Upper lobe of right lung (tissue), 1 donor: ENCODE measurements at regions not wholly inside any gene's neighbourhood (a gene's known extent, or its start where the extent isn't known, plus 50 kb on each side); places are given as distances from the start of the nearest gene placed in this dataset.

Experiments
- ATAC-seq: fragments of 200-7000 bp; cut with Tn5 transposase; one replicate; pipeline ENCODE4 v1.9.1; 2020; ENCODE audit warnings: mild to moderate bottlenecking, moderate library complexity
- DNase-seq: peaks from one replicate; pipeline ENCODE4 v3.0.0-alpha.2; 2020
- H3K27ac ChIP-seq: fragments of 200-600 bp; one replicate; pipeline ENCODE4 v1.8.0; 2022
- H3K27me3 ChIP-seq: fragments of 200-600 bp; one replicate; pipeline ENCODE4 v1.8.0; 2022; ENCODE audit warnings: mild to moderate bottlenecking
- H3K36me3 ChIP-seq: fragments of 200-600 bp; one replicate; pipeline ENCODE4 v1.8.0; 2022
- H3K4me1 ChIP-seq: fragments of 200-600 bp; one replicate; pipeline ENCODE4 v1.8.0; 2022
- H3K4me3 ChIP-seq: fragments of 200-600 bp; one replicate; pipeline ENCODE4 v1.8.0; 2022; ENCODE audit warnings: mild to moderate bottlenecking
- H3K9me3 ChIP-seq: fragments of 200-600 bp; one replicate; pipeline ENCODE4 v1.8.0; 2022
- intact Hi-C: fragments of 100-400 bp; cut with DNase I; formaldehyde crosslinking; loops from one replicate; pipeline ENCODE4 v1.11.0; 2022
- TF ChIP-seq, protein P1 (sequence below): fragments of 200-600 bp; IDR thresholded peaks from one replicate; pipeline ENCODE4 v1.8.0; 2022; ENCODE audit warnings: antibody characterized with exemption
- donor health status: DM: no; HTN: yes; CAD: no; lungs with severe emphysema.

- intact Hi-C loops: no loop called here
- H3K9me3 ChIP-seq: no peaks in the 10 kb centered on the region
- DNase-seq: no peak
- H3K4me3 ChIP-seq: no peak overlapping the region
- no peaks in the 10 kb centered on the region for H3K4me1 ChIP-seq
- H3K27me3 ChIP-seq: no peaks in the 10 kb centered on the region
- H3K36me3 ChIP-seq: no peaks in the 10 kb centered on the region
- no peak overlapping the region for H3K27ac ChIP-seq
- TF ChIP-seq, protein P1, sequence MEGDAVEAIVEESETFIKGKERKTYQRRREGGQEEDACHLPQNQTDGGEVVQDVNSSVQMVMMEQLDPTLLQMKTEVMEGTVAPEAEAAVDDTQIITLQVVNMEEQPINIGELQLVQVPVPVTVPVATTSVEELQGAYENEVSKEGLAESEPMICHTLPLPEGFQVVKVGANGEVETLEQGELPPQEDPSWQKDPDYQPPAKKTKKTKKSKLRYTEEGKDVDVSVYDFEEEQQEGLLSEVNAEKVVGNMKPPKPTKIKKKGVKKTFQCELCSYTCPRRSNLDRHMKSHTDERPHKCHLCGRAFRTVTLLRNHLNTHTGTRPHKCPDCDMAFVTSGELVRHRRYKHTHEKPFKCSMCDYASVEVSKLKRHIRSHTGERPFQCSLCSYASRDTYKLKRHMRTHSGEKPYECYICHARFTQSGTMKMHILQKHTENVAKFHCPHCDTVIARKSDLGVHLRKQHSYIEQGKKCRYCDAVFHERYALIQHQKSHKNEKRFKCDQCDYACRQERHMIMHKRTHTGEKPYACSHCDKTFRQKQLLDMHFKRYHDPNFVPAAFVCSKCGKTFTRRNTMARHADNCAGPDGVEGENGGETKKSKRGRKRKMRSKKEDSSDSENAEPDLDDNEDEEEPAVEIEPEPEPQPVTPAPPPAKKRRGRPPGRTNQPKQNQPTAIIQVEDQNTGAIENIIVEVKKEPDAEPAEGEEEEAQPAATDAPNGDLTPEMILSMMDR: no peak
- ATAC-seq: no peak
Observed at GRCh38 chr10:78717200-78717599, 351.6 kb upstream of the ZMIZ1 start.

DNA sequence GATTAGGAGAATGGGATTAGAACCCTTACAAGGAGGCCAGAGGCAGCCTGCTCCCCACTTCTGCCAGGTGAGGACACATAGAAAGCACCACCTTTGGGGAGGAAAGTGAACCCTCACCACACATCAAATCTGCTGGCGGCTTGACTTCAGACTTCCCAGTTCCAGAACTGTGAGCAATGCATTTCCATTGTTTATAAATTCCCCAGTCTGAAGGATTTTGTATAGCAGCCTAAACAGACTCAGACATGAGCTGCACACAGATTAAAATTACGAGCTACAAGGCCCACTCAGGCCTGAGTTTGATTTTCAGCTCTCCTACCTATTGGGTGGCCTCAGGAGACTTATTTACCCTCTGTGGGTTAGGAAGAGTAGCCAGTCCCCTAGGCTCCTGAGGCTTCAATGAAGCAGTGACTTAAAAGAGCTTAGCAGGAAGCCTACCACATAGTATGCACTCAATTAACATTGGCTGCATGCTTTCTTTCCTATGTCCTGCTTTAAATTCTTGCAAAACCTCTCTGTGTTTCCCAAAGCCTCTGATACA, 350.7 kb upstream of the ZMIZ1 start:
- Histone ChIP-seq H3K4me1 (no peaks in the 10 kb centered on the region), H3K36me3 (no peaks in the 10 kb centered on the region), H3K9me3 (no peaks in the 10 kb centered on the region), H3K27ac (no peak overlapping the region), H3K4me3 (no peak overlapping the region), H3K27me3 (no peaks in the 10 kb centered on the region)
- ATAC-seq: no peak
- no peak for DNase-seq
- intact Hi-C loops: no loop called here
- TF ChIP-seq, protein P1: no peak

DNA sequence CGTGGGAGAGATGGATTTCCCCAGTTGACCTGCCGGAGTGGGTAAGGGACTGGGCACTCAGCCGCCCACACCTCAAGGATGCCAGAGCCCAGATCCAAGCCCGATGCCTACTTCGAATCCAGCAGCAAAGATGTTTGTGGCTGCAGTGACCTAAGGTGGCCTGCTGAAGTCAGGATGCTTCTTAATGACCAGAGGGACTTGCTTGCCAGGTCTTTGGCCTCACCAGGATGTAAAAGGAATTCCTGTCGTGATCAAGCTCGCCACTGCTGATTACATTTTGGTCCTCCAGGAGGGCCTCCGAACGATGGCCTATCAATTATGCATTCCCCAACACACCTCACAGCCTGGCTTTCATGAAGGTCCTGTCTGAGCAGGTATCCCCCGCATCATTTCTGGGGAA, 349.5 kb upstream of the ZMIZ1 start:
- DNase-seq: no peak
- H3K9me3 ChIP-seq: no peaks in the 10 kb centered on the region
- no peaks in the 10 kb centered on the region for H3K27me3 ChIP-seq
- intact Hi-C loops: no loop called here
- ATAC-seq: no peak
- no peak overlapping the region for H3K4me3 ChIP-seq
- no peaks in the 10 kb centered on the region for H3K36me3 ChIP-seq
- TF ChIP-seq, protein P1: no peak
- no peaks in the 10 kb centered on the region for H3K4me1 ChIP-seq
- no peak overlapping the region for H3K27ac ChIP-seq

DNA sequence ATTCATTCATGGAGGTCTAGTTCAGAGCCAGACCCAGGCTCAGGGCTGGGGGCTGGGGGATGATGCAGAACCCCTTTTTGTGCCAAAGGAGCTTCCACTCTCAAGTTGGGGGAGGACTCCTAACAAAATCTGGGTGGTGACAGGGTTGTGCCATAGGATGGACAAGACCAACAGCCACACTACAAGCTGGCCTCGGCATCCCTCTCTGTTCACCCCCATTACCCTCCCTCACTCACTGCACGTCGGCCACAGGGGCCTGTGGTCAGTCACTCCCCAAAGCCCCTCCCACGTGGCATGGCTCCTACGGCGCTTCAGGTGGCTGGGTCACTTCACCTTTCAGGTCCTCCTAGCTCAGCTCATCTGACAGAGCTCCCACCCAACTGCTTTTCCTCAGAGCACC, 348.7 kb upstream of the ZMIZ1 start:
- Histone ChIP-seq H3K4me1 (no peaks in the 10 kb centered on the region), H3K36me3 (no peaks in the 10 kb centered on the region), H3K4me3 (no peak overlapping the region), H3K27ac (no peak overlapping the region), H3K27me3 (no peaks in the 10 kb centered on the region), H3K9me3 (no peaks in the 10 kb centered on the region)
- TF ChIP-seq, protein P1: no peak
- no peak for DNase-seq
- intact Hi-C loops: no loop called here
- ATAC-seq: no peak

DNA sequence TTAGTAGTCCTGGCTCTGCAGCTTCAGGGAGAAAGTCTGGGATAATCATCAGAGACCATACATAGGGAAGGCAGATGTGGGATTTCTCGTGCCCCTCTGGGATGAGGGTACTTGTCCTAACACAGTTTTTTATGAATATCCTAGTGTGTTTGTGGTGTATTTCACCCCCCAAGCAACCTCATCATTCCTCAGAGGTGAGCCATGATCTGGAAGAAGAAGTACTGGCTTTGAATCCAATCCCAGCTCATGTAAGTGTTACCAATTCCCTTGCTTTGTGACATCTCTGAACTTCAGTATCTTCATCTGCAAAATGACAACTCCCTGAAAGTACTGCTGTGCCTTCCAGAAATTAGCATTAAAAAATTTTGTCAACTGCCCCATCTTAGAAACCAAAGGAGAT, 347.5 kb upstream of the ZMIZ1 start:
- ATAC-seq (no peak), DNase-seq (no peak)
- Histone ChIP-seq H3K27ac (no peak overlapping the region), H3K4me1 (no peaks in the 10 kb centered on the region), H3K9me3 (no peaks in the 10 kb centered on the region), H3K4me3 (no peak overlapping the region), H3K36me3 (no peaks in the 10 kb centered on the region), H3K27me3 (no peaks in the 10 kb centered on the region)
- TF ChIP-seq, protein P1: no peak
- intact Hi-C loops: no loop called here

GRCh38 chr10:78724846-78725245, 343.9 kb upstream of the ZMIZ1 start:
- TF ChIP-seq, protein P1: no peak
- H3K27ac ChIP-seq: no peak overlapping the region
- H3K4me3 ChIP-seq: no peak overlapping the region
- H3K9me3 ChIP-seq: no peaks in the 10 kb centered on the region
- no peaks in the 10 kb centered on the region for H3K36me3 ChIP-seq
- intact Hi-C loops: no loop called here
- ATAC-seq (no peak), DNase-seq (no peak)
- no peaks in the 10 kb centered on the region for H3K27me3 ChIP-seq
- H3K4me1 ChIP-seq: no peaks in the 10 kb centered on the region
